Suprapubic skin (tissue), 4 donors: ENCODE measurements at regions not wholly inside any gene's neighbourhood (a gene's known extent, or its start where the extent isn't known, plus 50 kb on each side); places are given as distances from the start of the nearest gene placed in this dataset.

Source experiments
- DNase-seq, 2 donors: peaks; one replicate each; pipeline ENCODE4 v3.0.0-alpha.2; 2019; ENCODE audit warnings: low spot score in 2 of 2
- H3K27ac ChIP-seq: fragments of 200-600 bp; sonication (generic); one replicate; pipeline ENCODE4 v1.5.1; 2019
- H3K27me3 ChIP-seq: fragments of 200-600 bp; sonication (generic); one replicate; pipeline ENCODE4 v1.5.1; 2019
- H3K36me3 ChIP-seq: fragments of 200-600 bp; sonication (generic); one replicate; pipeline ENCODE4 v1.5.1; 2019
- H3K4me1 ChIP-seq: fragments of 200-600 bp; sonication (generic); one replicate; pipeline ENCODE4 v1.5.1; 2019
- H3K4me3 ChIP-seq: fragments of 200-600 bp; sonication (generic); one replicate; pipeline ENCODE4 v1.5.1; 2019; ENCODE audit warnings: mild to moderate bottlenecking
- H3K9me3 ChIP-seq: fragments of 200-600 bp; sonication (generic); one replicate; pipeline ENCODE4 v1.5.1; 2019
- EP300 ChIP-seq: sonication (generic); formaldehyde crosslinking; IDR thresholded peaks from one replicate; pipeline ENCODE4 v1.6.1; 2017; ENCODE audit warnings: antibody characterized with exemption
- POLR2A ChIP-seq, 2 donors: fragments of 450-650 bp; IDR thresholded peaks; one replicate each; pipeline ENCODE4 v1.6.1; 2017; ENCODE audit warnings: antibody characterized with exemption in 2 of 2, mild to moderate bottlenecking in 2 of 2, moderate library complexity in 2 of 2
- POLR2AphosphoS5 ChIP-seq, 3 donors: sonication (generic); formaldehyde crosslinking; IDR thresholded peaks; one replicate each; pipeline ENCODE4 v1.6.1; 2017; ENCODE audit warnings: antibody characterized with exemption in 3 of 3
- WGBS: methylation state at CpG from one replicate; pipeline ENCODE4 v1.1.5; 2018; 5-methylcytosine and 5-hydroxymethylcytosine counted together
- TF ChIP-seq, protein P1 (sequence below), 2 donors: fragments of 200-600 bp in 1 of 2; fragments of 450-650 bp in 1 of 2; sonication (generic) in 1 of 2; IDR thresholded peaks; one replicate each; pipeline ENCODE4 v1.5.1; 2016 to 2019; ENCODE audit warnings: antibody characterized with exemption in 2 of 2, mild to moderate bottlenecking in 1 of 2, moderate library complexity in 1 of 2

DNA sequence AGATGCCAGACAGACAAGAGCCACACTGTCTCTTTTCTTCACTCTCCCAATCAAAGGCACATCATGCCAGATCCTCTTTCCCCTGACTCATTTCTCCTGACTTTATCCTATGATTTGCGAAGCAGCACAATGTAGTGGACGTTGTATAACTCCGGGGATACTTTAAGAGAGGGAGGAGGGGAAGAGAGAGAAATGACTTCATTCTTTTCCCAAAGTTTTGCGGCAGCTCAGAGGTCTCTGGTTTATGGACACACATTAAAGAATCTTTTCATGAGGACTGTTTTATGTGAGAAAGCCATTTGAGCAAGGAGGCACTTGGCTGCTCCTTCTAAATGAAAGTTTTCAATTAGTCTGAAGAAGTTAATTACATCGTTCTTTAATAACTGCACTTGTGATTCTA, 75.1 kb upstream of the MC3R start:
- Histone ChIP-seq H3K27me3 (peaks cover 2% of the 10 kb centered on the region), H3K4me3 (no peak overlapping the region), H3K27ac (no peak overlapping the region), H3K9me3 (no peaks in the 10 kb centered on the region), H3K36me3 (no peaks in the 10 kb centered on the region), H3K4me1 (no peaks in the 10 kb centered on the region)
- 61% methylated on average over 5 of the region's 5 CpGs for WGBS
- TF ChIP-seq POLR2A (IDR thresholded peaks at IDR 0.05) (no peak), EP300 (no peak), POLR2AphosphoS5 (IDR thresholded peaks at IDR 0.05) (no peak)
- TF ChIP-seq, protein P1, sequence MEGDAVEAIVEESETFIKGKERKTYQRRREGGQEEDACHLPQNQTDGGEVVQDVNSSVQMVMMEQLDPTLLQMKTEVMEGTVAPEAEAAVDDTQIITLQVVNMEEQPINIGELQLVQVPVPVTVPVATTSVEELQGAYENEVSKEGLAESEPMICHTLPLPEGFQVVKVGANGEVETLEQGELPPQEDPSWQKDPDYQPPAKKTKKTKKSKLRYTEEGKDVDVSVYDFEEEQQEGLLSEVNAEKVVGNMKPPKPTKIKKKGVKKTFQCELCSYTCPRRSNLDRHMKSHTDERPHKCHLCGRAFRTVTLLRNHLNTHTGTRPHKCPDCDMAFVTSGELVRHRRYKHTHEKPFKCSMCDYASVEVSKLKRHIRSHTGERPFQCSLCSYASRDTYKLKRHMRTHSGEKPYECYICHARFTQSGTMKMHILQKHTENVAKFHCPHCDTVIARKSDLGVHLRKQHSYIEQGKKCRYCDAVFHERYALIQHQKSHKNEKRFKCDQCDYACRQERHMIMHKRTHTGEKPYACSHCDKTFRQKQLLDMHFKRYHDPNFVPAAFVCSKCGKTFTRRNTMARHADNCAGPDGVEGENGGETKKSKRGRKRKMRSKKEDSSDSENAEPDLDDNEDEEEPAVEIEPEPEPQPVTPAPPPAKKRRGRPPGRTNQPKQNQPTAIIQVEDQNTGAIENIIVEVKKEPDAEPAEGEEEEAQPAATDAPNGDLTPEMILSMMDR (IDR thresholded peaks at IDR 0.05) = no peak
- DNase-seq = no peak

DNA sequence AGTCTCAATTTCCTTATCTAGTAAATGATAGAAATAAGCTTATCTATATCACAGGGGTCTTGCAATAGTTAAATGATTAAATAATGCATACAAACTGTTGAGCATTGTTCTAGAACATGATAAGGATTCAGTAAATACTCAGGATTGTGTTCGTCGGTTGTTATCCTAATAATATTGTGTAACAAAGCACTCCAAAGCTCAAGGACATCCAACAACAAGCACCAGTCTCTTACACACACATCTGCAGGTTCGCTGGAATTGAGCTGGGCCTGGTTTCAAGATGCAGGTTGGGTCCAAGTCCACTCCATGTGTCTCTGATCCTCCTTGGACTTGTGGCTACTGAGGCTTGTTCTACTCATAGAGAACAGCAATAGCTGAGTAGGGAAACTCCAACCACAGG, 74.1 kb upstream of the MC3R start:
- H3K9me3 ChIP-seq = no peaks in the 10 kb centered on the region
- no peak for TF ChIP-seq POLR2AphosphoS5 (IDR thresholded peaks at IDR 0.05)
- no peak for TF ChIP-seq EP300
- TF ChIP-seq, protein P1 (IDR thresholded peaks at IDR 0.05) = no peak
- TF ChIP-seq POLR2A (IDR thresholded peaks at IDR 0.05) = no peak
- 83% methylated on average over 3 of the region's 3 CpGs for WGBS
- H3K27ac ChIP-seq = no peak overlapping the region
- no peaks in the 10 kb centered on the region for H3K4me1 ChIP-seq
- H3K4me3 ChIP-seq = no peak overlapping the region
- H3K27me3 ChIP-seq = peaks cover 7% of the 10 kb centered on the region
- no peak for DNase-seq
- no peaks in the 10 kb centered on the region for H3K36me3 ChIP-seq

DNA sequence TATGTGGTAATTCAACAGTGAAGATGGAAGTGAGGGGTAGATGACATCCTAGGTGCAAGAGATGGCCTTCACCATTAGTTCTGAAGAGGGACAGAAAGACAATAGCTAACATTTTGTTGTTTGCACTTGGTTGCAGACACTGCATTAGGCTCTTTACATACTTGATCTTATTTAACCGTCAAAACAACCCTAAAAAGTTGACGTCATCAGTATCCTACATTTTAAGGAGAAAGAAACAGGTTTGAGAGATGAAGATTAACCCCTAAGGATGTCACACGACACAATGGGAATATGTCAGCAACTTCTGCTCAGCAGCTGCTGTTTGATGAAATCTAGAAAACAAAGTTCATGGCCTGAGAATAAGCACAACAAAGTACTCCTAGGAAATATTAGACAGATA, 72.6 kb upstream of the MC3R start:
- no peaks in the 10 kb centered on the region for H3K9me3 ChIP-seq
- DNase-seq = no peak
- peaks cover 7% of the 10 kb centered on the region for H3K27me3 ChIP-seq
- no peak overlapping the region for H3K4me3 ChIP-seq
- H3K27ac ChIP-seq = no peak overlapping the region
- TF ChIP-seq EP300 (no peak), POLR2AphosphoS5 (IDR thresholded peaks at IDR 0.05) (no peak), POLR2A (IDR thresholded peaks at IDR 0.05) (no peak)
- TF ChIP-seq, protein P1 (IDR thresholded peaks at IDR 0.05) = no peak
- H3K36me3 ChIP-seq = no peaks in the 10 kb centered on the region
- whole genome bisulfite sequencing = 76% methylated on average over 3 of the region's 3 CpGs
- H3K4me1 ChIP-seq = no peaks in the 10 kb centered on the region

DNA sequence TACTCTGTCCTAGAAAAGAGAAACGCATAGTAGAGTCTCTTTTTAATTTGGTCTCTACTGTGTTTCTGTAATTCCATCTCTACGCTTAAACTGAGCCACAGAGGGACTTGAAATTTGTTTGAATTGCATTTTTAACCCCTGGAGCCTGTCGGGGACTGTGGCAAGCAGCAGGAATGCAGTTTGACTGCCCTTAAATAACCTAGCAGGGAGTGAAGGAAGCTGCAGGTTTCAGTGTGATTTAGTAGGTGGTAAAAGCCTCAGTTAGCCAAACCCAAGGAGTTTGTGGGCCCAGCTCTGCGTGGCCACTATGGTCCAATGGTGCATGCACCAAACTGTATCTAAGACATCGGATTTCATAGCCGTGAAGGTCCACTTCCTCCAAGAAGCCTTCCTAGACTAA, 70.3 kb upstream of the MC3R start:
- no peak overlapping the region for H3K4me3 ChIP-seq
- no peaks in the 10 kb centered on the region for H3K9me3 ChIP-seq
- no peaks in the 10 kb centered on the region for H3K4me1 ChIP-seq
- no peaks in the 10 kb centered on the region for H3K36me3 ChIP-seq
- no peak overlapping the region for H3K27ac ChIP-seq
- peaks cover 7% of the 10 kb centered on the region for H3K27me3 ChIP-seq
- TF ChIP-seq POLR2A (IDR thresholded peaks at IDR 0.05) = no peak
- TF ChIP-seq POLR2AphosphoS5 (IDR thresholded peaks at IDR 0.05) = no peak
- no peak for TF ChIP-seq EP300
- TF ChIP-seq, protein P1 (IDR thresholded peaks at IDR 0.05) = no peak
- WGBS = 55% methylated on average over 6 of the region's 6 CpGs
- DNase-seq = no peak

DNA sequence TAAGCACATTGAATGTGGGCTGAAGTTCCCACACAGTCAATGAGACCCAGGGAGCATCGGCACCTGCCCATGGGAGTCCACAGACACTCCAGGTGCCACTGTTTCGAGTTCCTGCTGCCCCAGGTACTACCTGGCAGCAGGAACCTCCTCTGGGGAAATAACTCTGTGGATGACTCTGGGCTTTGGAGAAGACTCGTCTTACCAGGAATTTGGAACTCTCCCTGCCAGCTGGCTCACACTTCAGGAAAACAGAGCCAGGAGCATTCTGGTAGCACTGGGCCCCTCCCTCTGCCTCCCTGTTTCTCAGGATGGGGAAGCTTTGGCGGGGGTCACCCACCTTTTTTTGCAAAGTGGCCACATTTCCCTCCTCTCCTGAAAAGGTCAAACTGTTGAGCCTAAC, 69.5 kb upstream of the MC3R start:
- TF ChIP-seq POLR2AphosphoS5 (IDR thresholded peaks at IDR 0.05) (no peak), POLR2A (IDR thresholded peaks at IDR 0.05) (no peak), EP300 (no peak)
- TF ChIP-seq, protein P1 (IDR thresholded peaks at IDR 0.05) = no peak
- H3K9me3 ChIP-seq = no peaks in the 10 kb centered on the region
- DNase-seq = no peak
- WGBS = 44% methylated on average over 1 of the region's 4 CpGs
- H3K36me3 ChIP-seq = no peaks in the 10 kb centered on the region
- no peak overlapping the region for H3K27ac ChIP-seq
- peaks cover 7% of the 10 kb centered on the region for H3K27me3 ChIP-seq
- H3K4me3 ChIP-seq = no peak overlapping the region
- H3K4me1 ChIP-seq = no peaks in the 10 kb centered on the region
